ENCODE measurements at regions not wholly inside any gene's neighbourhood (a gene's known extent, or its start where the extent isn't known, plus 50 kb on each side); places are given as distances from the start of the nearest gene placed in this dataset.

GRCh38 chr3:64993781-64994180 is 306.0 kb upstream of the ADAMTS9 start:
- H3K4me3 ChIP-seq: no peak overlapping the region
- no peaks in the 10 kb centered on the region for H3F3A ChIP-seq (ENCODE audit: insufficient read depth)
- WGBS, 2 experiments (ENCODE audit: low coverage in 1 of 2, low lambda C conversion rate in 2 of 2, missing lambda C conversion rate in 2 of 2): 84 to 85% methylated on average over 6 of the region's 6 CpGs
- no peaks in the 10 kb centered on the region for H3K4me1 ChIP-seq (ENCODE audit: insufficient read depth)
- H3K27ac ChIP-seq: no peak overlapping the region
- no peak for TF ChIP-seq EZH2phosphoT487 (IDR thresholded peaks at IDR 0.05; ENCODE audit: insufficient read depth, low read depth)
- TF ChIP-seq EZH2 (IDR thresholded peaks at IDR 0.05; ENCODE audit: insufficient read depth, poor library complexity, severe bottlenecking): no peak
- no peak overlapping the region for H2AFZ ChIP-seq
- in situ Hi-C loops (cut with MboI): no loop called here
- no peak overlapping the region for H3K9ac ChIP-seq
- H3K79me2 ChIP-seq (ENCODE audit: insufficient read depth): no peaks in the 10 kb centered on the region
- no peak overlapping the region for H3K4me2 ChIP-seq (ENCODE audit: unreplicated experiment)
- H3K36me3 ChIP-seq (ENCODE audit: low read depth): no peaks in the 10 kb centered on the region
- no peaks in the 10 kb centered on the region for H4K20me1 ChIP-seq (ENCODE audit: insufficient read depth)
- no peak for DNase-seq
- H3K9me2 ChIP-seq (ENCODE audit: insufficient read depth): no peaks in the 10 kb centered on the region
- H3K27me3 ChIP-seq (replicated peaks; ENCODE audit: insufficient read depth): no peaks in the 10 kb centered on the region
- no peaks in the 10 kb centered on the region for H3K9me3 ChIP-seq (ENCODE audit: low read depth)

- Histone ChIP-seq H3K9me3 (ENCODE audit: low read depth) (no peaks in the 10 kb centered on the region), H3K9ac (no peak overlapping the region), H3K79me2 (ENCODE audit: insufficient read depth) (no peaks in the 10 kb centered on the region), H3F3A (ENCODE audit: insufficient read depth) (no peaks in the 10 kb centered on the region), H3K4me3 (no peak overlapping the region), H3K4me1 (ENCODE audit: insufficient read depth) (no peaks in the 10 kb centered on the region), H3K36me3 (ENCODE audit: low read depth) (no peaks in the 10 kb centered on the region), H4K20me1 (ENCODE audit: insufficient read depth) (no peaks in the 10 kb centered on the region), H3K27me3 (replicated peaks; ENCODE audit: insufficient read depth) (no peaks in the 10 kb centered on the region), H3K9me2 (ENCODE audit: insufficient read depth) (no peaks in the 10 kb centered on the region), H2AFZ (no peak overlapping the region), H3K4me2 (ENCODE audit: unreplicated experiment) (no peak overlapping the region), H3K27ac (no peak overlapping the region)
- DNase-seq: no peak
- 59 to 60% methylated on average over 7 of the region's 7 CpGs for WGBS, 2 experiments (ENCODE audit: low coverage in 1 of 2, low lambda C conversion rate in 2 of 2, missing lambda C conversion rate in 2 of 2)
- TF ChIP-seq EZH2 (IDR thresholded peaks at IDR 0.05; ENCODE audit: insufficient read depth, poor library complexity, severe bottlenecking): no peak
- no peak for TF ChIP-seq EZH2phosphoT487 (IDR thresholded peaks at IDR 0.05; ENCODE audit: insufficient read depth, low read depth)
- in situ Hi-C loops (cut with MboI): no loop called here
These were observed 304.9 kb upstream of the ADAMTS9 start for GRCh38 chr3:64992530-64993285.

- Histone ChIP-seq H3K9me2 (ENCODE audit: insufficient read depth) (no peaks in the 10 kb centered on the region), H3K36me3 (ENCODE audit: low read depth) (no peaks in the 10 kb centered on the region), H3K4me3 (no peak overlapping the region), H3K27me3 (replicated peaks; ENCODE audit: insufficient read depth) (no peaks in the 10 kb centered on the region), H2AFZ (no peak overlapping the region), H4K20me1 (ENCODE audit: insufficient read depth) (no peaks in the 10 kb centered on the region), H3K4me1 (ENCODE audit: insufficient read depth) (no peaks in the 10 kb centered on the region), H3K4me2 (ENCODE audit: unreplicated experiment) (no peak overlapping the region), H3K9me3 (ENCODE audit: low read depth) (no peaks in the 10 kb centered on the region), H3K79me2 (ENCODE audit: insufficient read depth) (no peaks in the 10 kb centered on the region), H3K27ac (no peak overlapping the region), H3F3A (ENCODE audit: insufficient read depth) (no peaks in the 10 kb centered on the region), H3K9ac (no peak overlapping the region)
- DNase-seq: no peak
- WGBS, 2 experiments (ENCODE audit: low coverage in 1 of 2, low lambda C conversion rate in 2 of 2, missing lambda C conversion rate in 2 of 2): 25 to 32% methylated on average over 3 of the region's 3 CpGs
- in situ Hi-C loops (cut with MboI): no loop called here
- TF ChIP-seq EZH2phosphoT487 (IDR thresholded peaks at IDR 0.05; ENCODE audit: insufficient read depth, low read depth) (no peak), EZH2 (IDR thresholded peaks at IDR 0.05; ENCODE audit: insufficient read depth, poor library complexity, severe bottlenecking) (no peak)
These were observed 300.4 kb upstream of the ADAMTS9 start for GRCh38 chr3:64988188-64988587.

- H3K9me3 ChIP-seq (ENCODE audit: low read depth): no peaks in the 10 kb centered on the region
- H3K27me3 ChIP-seq (replicated peaks; ENCODE audit: insufficient read depth): no peaks in the 10 kb centered on the region
- DNase-seq: no peak
- no peak overlapping the region for H3K27ac ChIP-seq
- H3K9me2 ChIP-seq (ENCODE audit: insufficient read depth): no peaks in the 10 kb centered on the region
- no peak for TF ChIP-seq EZH2phosphoT487 (IDR thresholded peaks at IDR 0.05; ENCODE audit: insufficient read depth, low read depth)
- TF ChIP-seq EZH2 (IDR thresholded peaks at IDR 0.05; ENCODE audit: insufficient read depth, poor library complexity, severe bottlenecking): no peak
- no peaks in the 10 kb centered on the region for H3K4me1 ChIP-seq (ENCODE audit: insufficient read depth)
- no peak overlapping the region for H3K4me2 ChIP-seq (ENCODE audit: unreplicated experiment)
- H4K20me1 ChIP-seq (ENCODE audit: insufficient read depth): no peaks in the 10 kb centered on the region
- H3K79me2 ChIP-seq (ENCODE audit: insufficient read depth): no peaks in the 10 kb centered on the region
- H3K9ac ChIP-seq: no peak overlapping the region
- no peaks in the 10 kb centered on the region for H3F3A ChIP-seq (ENCODE audit: insufficient read depth)
- no peak overlapping the region for H3K4me3 ChIP-seq
- 94 to 100% methylated on average over 1 of the region's 1 CpG for WGBS, 2 experiments (ENCODE audit: low coverage in 1 of 2, low lambda C conversion rate in 2 of 2, missing lambda C conversion rate in 2 of 2)
- H3K36me3 ChIP-seq (ENCODE audit: low read depth): no peaks in the 10 kb centered on the region
- no peak overlapping the region for H2AFZ ChIP-seq
- in situ Hi-C loops (cut with MboI): no loop called here
These were observed 299.9 kb upstream of the ADAMTS9 start for GRCh38 chr3:64987726-64988125.
